GM21576 (cell line): ENCODE measurements at regions not wholly inside any gene's neighbourhood (a gene's known extent, or its start where the extent isn't known, plus 50 kb on each side); places are given as distances from the start of the nearest gene placed in this dataset.
"Not testable (repeated sequence)": the region's sequence is repeated elsewhere in the genome, so short reads cannot be mapped to it uniquely, and the experiment has no call there.

Experiments used
- ATAC-seq: cut with Tn5 transposase; IDR thresholded peaks from one replicate; pipeline ENCODE4 v1.9.1; 2021; ENCODE audit warnings: mild to moderate bottlenecking, moderate library complexity; ENCODE audit not compliant: unreplicated experiment

DNA sequence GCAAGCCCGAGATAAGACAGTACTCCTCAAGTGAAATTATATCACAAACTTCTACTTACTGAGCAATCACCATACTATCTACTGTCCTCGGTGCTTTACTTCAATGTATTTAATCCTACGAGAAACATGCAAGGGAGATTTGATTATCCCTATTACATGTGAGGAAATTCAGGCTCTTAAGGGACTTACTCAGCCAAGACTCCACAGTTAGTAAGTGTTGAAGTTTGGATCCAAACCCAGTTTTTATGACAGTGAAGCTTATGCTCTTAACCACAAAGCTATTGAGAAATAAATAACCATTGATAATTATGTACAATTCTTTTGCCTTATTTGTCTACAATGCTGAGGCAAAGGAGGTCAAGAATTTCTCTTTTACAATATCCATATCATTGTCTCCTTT, 672.9 kb upstream of the ACVR2A start:
- no peak for ATAC-seq

DNA sequence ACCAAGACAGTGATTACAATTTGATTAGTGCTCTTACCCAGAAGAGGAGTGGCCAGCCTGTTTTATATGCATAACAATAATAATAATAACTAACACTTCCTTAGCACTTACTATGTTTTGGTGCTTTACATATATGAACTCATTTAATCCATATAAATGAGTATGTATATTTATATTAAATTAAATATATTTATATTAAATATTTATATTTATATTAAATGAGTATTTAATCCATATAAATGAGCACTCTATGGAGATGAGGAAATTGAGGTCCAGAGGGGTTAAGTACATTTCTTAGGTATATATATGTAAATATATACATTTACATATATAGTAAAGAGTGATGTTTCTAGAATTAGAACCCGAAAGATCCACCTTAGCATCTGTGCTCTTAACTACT, 673.9 kb upstream of the ACVR2A start:
- ATAC-seq: no peak

DNA sequence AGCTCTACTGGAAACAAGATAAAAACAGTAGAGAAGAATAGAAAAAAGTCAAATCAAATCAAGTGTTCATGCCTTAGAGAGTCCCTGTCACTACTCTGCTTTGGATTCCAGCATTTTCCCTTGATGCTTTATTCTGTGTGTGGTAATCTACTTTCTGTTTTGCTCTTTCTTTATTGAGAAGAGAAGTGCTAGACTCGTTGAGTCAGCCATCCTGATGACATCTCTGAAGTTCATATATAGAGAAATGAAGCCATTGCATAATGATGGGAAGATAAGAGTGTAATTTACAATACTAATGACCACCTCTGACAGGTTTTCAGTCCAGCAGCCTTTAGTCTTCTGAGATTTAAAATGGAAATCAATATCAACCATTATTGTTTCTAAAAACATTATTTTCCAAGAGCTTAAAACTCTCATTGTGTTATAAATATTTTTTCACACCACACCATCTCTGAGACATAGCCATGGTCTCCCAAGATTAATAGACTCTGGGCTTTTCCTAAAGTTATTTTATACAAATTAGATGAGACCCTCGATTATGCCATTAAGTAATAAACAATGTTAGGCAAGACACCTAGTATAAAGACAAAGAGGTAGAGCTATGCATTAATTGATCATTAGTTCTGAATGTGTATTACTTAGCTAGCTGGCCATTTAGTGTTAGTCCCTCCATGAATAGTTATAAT, 679.0 kb upstream of the ACVR2A start:
- ATAC-seq: no peak

DNA sequence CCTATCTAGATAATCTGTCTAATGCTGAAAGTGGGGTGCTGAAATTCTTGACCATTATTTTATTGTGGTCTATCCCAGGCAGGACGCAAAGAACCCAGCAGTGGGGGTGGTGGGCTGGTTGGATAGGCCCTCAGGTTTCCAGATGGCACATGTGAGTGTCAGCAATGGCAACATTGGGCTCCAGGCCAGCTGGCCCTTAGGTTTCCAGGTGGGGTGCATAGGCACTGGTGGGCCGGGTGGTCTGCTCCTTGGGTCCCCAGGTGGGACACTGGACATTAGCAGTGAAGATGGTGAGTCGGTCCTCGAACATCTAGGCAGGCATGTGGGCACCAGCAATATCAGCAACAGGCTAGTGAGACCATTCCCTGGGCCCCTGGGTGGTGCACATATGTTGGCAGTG, 680.3 kb upstream of the ACVR2A start:
- no peak for ATAC-seq

DNA sequence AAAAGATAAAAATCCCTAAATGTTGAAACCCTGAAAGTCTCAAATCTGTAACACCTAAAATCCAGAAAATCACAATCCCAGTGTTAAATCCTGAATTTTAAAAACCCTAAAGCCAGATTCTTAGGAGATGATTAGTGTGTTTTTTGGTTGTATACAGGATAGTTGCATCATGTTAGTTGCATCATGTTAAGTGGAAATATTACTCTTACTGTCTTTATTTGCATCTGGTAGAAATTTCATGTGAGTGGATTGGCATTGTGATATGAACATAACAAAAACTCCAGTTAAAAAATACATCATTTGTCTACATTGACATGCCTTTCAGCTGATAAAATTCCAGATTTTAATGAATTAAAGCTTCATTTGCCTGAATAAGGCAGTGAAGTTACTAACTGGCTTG, 683.1 kb upstream of the ACVR2A start:
- no peak for ATAC-seq

DNA sequence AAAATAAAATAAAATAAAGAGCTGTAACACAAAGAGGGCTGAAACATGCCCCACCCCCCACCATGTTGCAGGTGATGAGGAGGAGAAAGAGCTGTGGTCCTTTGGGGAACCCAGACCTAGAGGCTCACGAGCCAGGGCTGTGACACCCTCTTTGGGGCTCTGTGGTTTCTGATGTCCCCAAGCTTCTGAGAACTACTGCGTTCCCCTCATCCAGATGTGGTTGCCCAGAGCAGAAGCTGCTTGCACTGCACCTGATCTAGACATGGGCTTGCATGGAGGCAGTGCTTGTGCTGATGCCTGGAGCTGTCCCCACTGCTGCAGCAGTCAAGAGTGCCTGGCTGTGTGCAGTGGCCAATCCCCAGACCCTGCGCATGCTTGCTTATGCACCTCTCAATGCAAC, 687.9 kb upstream of the ACVR2A start:
- no peak for ATAC-seq

DNA sequence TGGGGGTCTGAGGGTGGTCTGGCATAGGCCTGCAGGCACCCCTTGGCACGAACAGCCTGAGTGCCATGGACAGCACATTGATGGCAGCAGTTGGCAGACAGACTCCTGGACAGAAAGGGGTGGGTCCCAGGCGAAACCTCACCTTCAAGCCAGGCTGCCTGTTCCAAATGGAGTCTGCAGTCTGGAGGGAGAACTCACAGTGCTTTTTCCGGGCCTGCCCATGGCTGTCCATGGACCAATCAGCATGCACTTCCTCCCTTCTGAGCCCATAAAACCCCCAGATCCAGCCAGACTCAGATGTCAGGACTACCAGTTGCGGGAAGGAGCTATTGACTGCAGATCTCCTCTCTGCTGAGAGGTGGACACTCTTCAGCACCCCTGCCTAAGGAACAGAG, 694.6 kb upstream of the ACVR2A start:
- no peak for ATAC-seq

DNA sequence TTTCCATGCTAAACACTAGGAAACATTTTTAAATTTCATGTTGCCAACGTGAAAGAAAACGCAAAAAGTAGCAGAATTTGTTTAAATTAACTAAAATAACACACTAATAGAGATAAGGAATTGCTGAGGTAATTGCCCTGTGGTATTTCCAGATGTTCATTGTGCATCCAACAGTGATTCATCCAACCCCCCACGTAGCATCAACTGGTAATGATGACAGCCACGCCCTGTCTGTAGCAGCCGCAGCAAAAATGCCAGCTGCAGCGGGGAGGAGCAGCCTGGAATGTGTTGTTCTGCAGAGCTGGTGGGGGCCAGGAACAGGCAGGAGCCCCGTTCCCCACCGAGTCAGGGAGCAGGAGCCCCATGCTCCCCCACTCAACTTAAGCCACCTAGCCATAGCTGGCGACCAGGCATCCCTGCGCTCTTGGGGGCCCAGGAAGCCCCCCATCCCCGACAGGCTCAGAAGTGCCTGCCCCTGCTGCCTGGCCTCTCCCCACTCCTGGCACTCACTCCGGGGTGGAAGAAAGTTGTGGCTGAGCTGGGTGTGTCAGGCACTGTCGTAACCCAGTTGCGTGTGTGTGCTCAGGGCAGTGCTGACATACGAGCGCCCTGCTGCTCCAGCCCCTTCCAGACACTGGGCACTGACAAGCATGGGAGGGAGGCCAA, 695.1 kb upstream of the ACVR2A start:
- no peak for ATAC-seq

DNA sequence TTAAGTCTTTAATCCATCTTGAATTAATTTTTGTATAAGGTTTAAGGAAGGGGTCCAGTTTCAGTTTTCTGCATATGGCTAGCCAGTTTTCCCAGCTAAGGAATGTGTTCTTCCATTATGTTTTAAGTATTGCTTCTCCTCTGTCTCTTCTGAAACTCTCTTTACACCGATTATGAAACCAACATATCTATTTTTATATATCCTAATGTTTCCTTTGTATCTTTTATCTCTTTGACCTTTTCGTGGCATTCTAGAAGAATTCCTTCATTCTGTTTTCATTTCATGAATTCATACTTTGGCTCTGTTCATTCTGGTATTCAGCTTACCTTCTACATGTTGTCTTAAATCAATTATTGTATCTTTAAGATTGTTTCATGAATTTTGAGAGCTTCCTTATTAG, 697.0 kb upstream of the ACVR2A start:
- no peak for ATAC-seq

DNA sequence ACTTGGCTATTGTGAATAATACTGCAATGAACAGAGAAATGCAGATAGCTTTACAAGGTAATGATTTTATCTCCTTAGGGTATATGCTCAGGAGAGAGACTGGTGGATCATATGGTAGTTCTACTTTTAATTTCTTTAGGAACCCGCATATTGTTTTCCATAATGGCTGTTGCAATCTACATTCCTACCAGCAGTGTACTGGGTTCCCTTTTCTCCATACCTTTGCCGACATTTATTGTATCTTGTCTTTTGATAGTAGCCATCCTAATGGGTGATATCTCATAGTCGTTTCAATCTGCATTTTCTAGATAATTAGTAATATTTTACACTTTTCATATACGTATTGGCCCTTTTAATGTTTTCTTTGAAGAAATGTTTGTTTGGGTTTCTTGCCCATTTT, 702.9 kb upstream of the ACVR2A start:
- ATAC-seq: no peak

DNA sequence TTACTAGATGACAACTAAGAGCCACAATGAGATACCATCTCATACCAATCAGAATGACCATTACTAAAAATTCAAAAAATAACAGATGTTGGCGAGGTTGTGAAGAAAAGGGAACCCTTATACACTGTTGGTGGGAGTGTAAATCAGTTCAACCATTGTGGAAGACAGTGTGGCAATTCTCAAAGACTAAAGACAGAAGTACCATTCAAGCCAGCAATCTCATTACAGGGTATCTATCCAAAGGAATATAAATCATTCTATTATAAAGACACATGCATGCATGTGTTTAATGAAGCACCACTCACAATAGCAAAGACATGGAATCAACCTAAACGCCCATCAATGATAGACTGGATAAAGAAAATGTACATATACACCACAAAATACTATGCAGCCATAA, 705.1 kb upstream of the ACVR2A start:
- not testable (repeated sequence) for ATAC-seq

DNA sequence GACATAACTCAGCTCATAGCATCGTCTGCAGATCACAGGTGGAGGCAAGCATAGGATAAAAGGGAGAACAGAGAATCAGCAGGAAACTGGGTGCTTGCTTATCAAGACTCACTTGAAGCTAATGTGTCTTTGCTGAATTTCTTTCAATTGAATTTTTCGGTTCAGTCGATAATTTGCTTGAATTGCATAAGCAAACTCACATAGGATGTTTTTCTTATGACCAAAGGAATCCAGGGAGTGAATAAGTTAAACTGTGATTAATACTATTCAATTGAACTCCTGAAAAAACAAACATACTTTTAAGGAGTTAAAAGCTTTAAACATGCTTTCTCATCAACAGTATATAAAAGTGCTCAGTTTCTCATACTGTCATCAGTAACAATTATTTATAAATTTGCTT, 707.1 kb upstream of the ACVR2A start:
- no peak for ATAC-seq

DNA sequence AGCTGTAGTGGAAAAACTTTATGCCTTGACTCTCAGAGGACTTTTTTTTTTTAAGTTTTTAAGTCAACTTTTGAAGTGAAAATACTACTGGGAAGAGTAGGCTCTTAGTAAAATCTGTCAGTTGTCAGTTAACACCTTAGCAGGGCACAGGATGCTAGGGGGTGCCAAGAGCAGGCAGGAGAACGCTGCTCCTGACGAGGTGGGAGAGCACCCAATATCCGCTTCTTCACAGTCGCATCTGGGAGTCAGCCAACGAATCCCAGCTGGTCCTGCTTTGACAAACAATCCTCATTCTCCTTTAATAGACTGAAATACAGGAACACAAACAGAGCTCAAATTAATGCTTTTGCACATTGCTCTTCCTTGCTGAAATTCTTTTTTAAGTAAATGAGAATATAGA, 709.5 kb upstream of the ACVR2A start:
- ATAC-seq: no peak

DNA sequence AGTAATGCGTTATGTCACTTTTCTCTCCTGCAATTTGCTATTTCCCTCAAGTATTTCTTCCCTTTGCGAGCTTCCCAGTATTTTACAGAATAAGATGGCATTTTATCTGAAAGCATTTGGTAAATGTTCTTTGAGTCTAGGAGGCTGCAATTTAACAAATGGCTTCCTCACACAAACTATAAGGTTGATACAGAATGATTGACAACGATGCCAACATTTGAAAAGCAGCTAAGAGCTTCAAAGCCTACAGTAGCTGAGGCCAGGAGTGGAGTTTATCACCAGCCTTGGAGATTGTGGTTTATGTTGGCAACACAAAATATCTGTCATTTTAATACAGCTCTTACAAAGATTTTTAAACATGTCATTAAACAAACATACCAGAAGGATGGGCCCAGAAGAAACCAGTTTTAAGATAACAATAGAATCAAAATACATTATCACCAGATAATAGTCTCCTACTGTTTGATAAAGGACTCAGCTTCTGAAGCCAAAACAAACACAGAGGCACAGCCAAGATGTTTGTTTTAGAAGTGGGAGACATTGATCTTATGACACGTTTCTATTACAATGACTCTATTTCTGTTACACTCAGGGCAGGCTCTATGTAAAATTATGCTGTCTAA, 711.4 kb upstream of the ACVR2A start:
- no peak for ATAC-seq

DNA sequence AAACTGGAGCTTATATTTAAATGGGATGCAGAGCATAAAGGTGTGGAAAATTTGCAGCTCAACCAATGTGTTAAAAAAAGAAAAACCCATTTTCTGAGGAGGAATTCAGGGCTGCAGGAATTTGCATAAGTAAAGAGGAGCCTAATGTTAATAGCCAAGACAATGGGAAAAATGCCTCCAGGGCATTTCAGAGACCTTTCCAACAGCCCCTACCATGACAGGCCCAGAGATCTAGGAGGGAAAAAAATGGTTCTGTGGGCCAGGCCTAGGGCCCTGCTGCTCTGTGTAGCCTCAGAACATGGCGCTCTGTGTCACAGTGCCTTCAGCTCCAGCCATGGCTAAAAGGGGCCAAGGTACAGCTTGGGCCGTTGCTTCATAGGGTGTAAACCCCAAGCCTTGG, 719.7 kb upstream of the ACVR2A start:
- no peak for ATAC-seq

DNA sequence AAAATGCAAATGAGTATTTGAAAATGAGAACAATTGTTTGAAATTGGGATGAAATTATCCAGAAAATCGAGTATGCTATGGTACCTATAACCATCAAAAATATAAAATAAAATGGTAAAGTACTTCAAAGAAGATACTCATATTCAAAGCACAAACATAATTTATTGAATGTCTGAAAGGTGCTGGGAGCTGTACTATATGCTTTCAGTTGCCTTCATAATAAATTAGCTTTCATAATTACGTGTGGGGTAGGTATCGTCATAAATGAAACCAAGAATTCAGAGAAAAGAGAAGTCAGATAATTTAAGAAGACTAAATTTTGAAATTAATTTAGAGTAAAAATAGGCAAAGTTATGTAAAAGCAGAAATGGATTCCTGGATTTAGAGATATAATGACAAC, 721.9 kb upstream of the ACVR2A start:
- ATAC-seq: no peak

DNA sequence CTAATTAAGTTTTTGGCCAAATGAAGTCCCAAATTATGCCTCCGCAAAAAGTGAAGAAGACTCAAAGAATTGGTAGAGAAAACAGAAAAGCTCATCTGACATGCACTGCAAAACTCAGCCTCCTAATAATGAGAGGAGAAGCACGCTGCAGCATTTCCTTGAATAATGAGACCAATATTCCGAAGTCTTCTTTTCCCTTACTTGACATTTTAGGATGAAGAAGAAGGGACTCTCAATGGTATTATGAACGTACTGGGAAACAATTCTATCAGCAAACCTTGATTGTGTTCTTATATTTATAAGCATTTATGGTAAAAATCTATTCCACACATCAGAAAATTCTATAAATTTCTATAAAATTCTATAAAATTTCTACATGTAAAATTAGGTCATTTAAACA, 733.9 kb upstream of the ACVR2A start:
- ATAC-seq: no peak

DNA sequence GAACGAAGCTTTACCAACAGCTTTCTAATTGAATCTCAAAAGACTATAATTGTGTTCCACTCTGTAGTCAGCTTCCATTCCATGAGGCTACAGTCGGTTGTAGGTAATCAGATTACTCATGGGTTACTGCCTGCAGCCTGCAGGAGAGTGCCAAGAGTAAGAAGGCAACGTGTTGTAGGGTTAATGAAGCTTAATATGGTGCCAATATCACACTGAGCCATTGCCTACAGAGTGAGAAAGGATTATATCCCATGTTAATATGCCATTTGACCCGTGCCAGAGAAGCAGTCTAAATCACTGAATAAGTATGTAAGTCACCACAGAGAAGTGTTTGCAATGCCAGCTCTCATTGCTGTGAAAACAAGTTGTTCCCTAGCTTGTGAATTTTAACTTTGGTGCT, 734.5 kb upstream of the ACVR2A start:
- ATAC-seq: no peak

DNA sequence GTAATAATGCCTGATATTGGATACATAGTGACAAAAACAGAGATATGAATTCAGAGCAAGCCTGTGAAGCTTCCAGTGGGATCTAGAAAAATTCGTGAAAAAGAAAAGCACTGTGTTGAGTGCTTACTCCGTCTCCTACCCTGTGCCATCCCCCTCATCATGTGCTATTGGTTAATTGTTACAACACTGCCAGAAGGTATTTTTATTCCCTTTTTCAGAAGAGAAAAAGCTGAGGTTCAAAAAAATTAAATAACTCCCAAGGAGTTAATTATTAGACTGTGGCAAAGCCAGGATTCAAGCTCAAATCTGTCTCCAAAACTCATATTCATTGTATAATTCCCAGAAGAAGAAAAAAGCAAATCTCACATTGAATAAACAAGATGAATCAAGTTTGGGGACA, 735.5 kb upstream of the ACVR2A start:
- ATAC-seq: no peak

DNA sequence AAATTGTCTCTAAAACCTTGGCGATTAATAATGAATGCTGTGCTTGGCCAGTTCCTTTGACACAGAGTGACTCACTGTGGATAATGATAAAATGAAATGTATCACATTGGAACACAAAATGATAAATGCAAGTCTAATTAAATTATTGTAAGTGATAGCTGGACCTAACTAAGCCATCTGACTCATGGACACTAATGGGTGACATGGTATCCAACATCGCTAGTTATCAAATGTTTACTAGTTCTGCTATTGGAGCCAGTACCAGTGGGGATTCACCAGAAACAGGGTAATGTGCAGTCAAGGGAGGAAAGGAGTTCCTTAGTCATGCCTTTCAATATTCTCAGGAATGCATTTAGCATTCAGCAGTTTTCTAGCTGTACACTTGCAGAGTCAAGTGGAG, 736.3 kb upstream of the ACVR2A start:
- no peak for ATAC-seq

DNA sequence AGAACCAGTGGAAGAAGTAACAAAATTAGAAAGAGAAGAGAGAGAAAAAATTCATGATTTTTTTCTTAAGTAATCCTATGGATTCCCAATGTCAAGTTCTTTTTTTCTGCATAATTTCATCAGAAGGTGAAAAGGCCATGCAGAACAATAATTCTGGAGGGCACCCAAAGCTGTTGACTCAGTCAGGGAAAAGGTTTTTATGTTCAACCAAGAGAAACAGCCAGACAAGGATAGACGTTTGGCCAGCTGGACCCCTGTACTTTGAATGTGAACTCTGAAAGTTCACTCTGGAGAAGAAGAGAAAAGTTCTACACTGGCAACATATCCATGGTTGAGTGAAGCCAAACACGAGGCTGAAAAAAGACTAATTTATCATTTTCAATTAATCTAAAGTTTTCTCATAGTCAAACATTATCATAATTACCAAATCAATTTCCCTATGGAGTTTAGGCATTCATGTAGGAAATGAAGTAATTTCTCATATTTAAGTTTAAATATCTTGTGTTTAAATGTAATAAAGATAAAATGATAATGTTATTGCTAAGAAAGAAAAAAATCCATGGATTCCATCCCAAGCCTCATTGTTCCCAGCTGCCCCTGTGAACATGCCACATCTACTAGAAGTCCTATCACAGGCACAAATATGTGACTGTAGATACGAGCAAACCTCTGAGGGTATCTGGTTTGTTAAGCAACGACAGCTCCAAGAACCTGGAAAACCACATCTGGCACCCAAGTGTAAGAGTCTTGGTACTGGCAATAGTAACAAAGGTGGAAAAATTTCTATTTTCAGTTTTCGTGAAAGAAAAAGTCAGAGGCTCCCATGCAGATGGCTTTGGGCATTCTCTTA, 742.7 kb upstream of the ACVR2A start:
- ATAC-seq: no peak
